PFSK-1 (cell line): ENCODE measurements at regions not wholly inside any gene's neighbourhood (a gene's known extent, or its start where the extent isn't known, plus 50 kb on each side); places are given as distances from the start of the nearest gene placed in this dataset.

Source experiments
- FOXP2 ChIP-seq: optimal IDR thresholded peaks from 2 replicates; pipeline ENCODE3; 2011; ENCODE audit warnings: borderline replicate concordance, control low read depth, inconsistent platforms; ENCODE audit not compliant: insufficient read depth; ENCODE audit errors: extremely low read length, extremely low read depth
- POLR2AphosphoS5 ChIP-seq: IDR thresholded peaks from 2 replicates; pipeline ENCODE4 v1.6.1; 2012; ENCODE audit warnings: low read depth, mild to moderate bottlenecking, control low read depth, low read length, moderate library complexity
- SIN3A ChIP-seq: IDR thresholded peaks from 2 replicates; pipeline ENCODE4 v1.6.1; 2012; ENCODE audit warnings: mild to moderate bottlenecking, low read length, moderate library complexity, borderline replicate concordance; ENCODE audit not compliant: insufficient read depth
- TAF1 ChIP-seq: IDR thresholded peaks from 2 replicates; pipeline ENCODE4 v1.6.1; 2012; ENCODE audit warnings: low read length, control low read depth, borderline replicate concordance; ENCODE audit not compliant: insufficient read depth
- TF ChIP-seq, protein P1 (sequence below), 2 experiments: IDR thresholded peaks; 2 replicates each; pipeline versions ENCODE4 v1.6.1 to v1.8.0; 2011 to 2012; ENCODE audit warnings: low read depth in 2 of 2, low read length in 2 of 2, control low read depth in 1 of 2, inconsistent platforms in 1 of 2, mild to moderate bottlenecking in 1 of 2, moderate library complexity in 1 of 2; ENCODE audit not compliant: insufficient read depth in 1 of 2

DNA sequence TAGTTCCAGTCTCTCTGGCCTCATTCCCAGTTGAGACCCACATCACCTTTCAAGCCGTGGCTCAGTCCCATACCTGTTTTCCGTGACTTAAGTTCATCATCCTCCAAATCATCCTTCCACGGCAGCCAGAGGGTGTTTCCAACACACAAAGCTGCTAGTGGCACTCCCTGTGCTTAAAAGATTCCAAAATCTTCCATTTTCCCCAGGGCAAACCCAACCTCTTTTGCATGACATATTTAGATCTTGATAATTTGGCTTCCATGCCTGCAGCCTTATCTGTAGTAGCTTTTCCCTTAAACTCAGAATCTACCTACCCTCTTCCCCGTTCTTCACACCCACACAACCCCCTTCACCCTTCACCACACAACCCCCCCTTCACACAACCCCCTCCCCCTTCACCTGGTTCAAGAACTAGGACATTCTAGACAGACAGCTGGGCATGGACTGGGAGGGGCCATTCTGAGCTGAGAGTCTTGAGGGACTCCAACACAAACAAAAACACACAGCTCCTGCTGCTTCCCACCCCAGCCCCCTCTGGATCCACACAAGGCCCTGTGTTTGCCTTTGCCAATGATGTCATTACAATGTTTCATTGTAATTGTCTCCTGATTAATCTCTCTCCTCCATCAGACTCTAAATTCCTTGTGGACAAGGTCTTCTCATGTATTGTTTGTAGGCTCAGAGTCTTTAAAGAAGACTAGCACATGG is 268.2 kb downstream of the SH3GL2 start:
- TF ChIP-seq TAF1 (no peak), SIN3A (no peak), FOXP2 (no peak)

DNA sequence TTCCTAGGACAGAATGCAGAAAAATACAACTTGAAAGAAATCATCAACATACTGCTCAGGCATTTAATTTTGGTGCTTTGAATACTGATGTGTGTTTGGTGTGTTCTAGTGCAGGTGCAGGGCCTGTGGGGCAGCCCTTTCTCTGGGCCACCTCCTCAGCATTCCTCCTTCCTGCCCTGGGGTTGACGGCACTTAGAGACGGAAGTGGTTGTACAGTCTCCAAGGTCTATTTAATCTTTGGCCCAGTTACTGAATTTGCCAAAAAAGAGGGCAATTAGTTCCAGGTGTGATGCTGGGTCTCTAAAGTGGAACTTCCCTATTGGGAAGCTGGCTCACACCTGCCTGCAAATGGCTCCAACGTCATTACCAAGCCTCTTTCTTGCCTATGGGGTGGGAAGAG is 269.0 kb downstream of the SH3GL2 start:
- TF ChIP-seq POLR2AphosphoS5 (no peak), FOXP2 (no peak), TAF1 (no peak), SIN3A (no peak)
- TF ChIP-seq, protein P1, sequence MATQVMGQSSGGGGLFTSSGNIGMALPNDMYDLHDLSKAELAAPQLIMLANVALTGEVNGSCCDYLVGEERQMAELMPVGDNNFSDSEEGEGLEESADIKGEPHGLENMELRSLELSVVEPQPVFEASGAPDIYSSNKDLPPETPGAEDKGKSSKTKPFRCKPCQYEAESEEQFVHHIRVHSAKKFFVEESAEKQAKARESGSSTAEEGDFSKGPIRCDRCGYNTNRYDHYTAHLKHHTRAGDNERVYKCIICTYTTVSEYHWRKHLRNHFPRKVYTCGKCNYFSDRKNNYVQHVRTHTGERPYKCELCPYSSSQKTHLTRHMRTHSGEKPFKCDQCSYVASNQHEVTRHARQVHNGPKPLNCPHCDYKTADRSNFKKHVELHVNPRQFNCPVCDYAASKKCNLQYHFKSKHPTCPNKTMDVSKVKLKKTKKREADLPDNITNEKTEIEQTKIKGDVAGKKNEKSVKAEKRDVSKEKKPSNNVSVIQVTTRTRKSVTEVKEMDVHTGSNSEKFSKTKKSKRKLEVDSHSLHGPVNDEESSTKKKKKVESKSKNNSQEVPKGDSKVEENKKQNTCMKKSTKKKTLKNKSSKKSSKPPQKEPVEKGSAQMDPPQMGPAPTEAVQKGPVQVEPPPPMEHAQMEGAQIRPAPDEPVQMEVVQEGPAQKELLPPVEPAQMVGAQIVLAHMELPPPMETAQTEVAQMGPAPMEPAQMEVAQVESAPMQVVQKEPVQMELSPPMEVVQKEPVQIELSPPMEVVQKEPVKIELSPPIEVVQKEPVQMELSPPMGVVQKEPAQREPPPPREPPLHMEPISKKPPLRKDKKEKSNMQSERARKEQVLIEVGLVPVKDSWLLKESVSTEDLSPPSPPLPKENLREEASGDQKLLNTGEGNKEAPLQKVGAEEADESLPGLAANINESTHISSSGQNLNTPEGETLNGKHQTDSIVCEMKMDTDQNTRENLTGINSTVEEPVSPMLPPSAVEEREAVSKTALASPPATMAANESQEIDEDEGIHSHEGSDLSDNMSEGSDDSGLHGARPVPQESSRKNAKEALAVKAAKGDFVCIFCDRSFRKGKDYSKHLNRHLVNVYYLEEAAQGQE (IDR thresholded peaks at IDR 0.05; ENCODE audit: insufficient read depth in 1 of 2, low read depth in 2 of 2, low read length in 2 of 2), result no peak

DNA sequence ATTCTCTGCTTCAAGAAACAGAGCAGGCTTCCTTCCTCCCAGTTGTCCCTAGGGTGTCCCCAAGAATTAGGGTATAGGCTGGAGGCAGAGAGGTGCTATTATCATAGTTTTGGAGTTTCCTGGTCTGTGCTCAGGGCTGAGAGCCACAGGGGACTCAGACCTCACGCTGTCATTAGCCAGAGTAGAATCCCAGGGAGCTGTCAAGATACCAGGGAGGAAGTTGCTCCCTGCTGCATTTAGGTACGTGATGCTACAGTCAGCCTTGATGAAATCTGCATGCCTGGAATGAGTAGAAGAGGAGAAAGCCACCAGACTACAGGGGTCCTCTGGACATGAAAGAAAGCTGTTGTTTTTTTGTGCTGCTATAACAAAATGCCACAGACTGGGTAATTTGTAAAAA is 273.2 kb downstream of the SH3GL2 start:
- no peak for TF ChIP-seq POLR2AphosphoS5
- TF ChIP-seq, protein P1 (IDR thresholded peaks at IDR 0.05; ENCODE audit: insufficient read depth in 1 of 2, low read depth in 2 of 2, low read length in 2 of 2), result no peak
- TF ChIP-seq SIN3A, result no peak
- TF ChIP-seq FOXP2, result no peak
- TF ChIP-seq TAF1, result no peak

- TF ChIP-seq POLR2AphosphoS5 (no peak), FOXP2 (no peak), TAF1 (no peak), SIN3A (no peak)
- TF ChIP-seq, protein P1 (IDR thresholded peaks at IDR 0.05; ENCODE audit: insufficient read depth in 1 of 2, low read depth in 2 of 2, low read length in 2 of 2), result no peak
These were observed 275.6 kb downstream of the SH3GL2 start for GRCh38 chr9:17854487-17854886.

- TF ChIP-seq POLR2AphosphoS5 (no peak), FOXP2 (no peak), SIN3A (no peak), TAF1 (no peak)
- TF ChIP-seq, protein P1 (IDR thresholded peaks at IDR 0.05; ENCODE audit: insufficient read depth in 1 of 2, low read depth in 2 of 2, low read length in 2 of 2), result no peak
These were observed 278.1 kb downstream of the SH3GL2 start for GRCh38 chr9:17856995-17857394.
